Muscle layer of colon (tissue), 2 donors: ENCODE measurements at regions not wholly inside any gene's neighbourhood (a gene's known extent, or its start where the extent isn't known, plus 50 kb on each side); places are given as distances from the start of the nearest gene placed in this dataset.

Experiments
- H3K27ac ChIP-seq: one replicate; pipeline ENCODE4 v1.7.0; 2013; ENCODE audit warnings: low read depth, mild to moderate bottlenecking, low read length, moderate library complexity
- H3K27me3 ChIP-seq, 2 donors: one replicate each; pipeline ENCODE4 v1.7.0; 2013; ENCODE audit warnings: low read length in 2 of 2, mild to moderate bottlenecking in 2 of 2; ENCODE audit not compliant: insufficient read depth in 2 of 2, control insufficient read depth in 1 of 2
- H3K36me3 ChIP-seq: one replicate; pipeline ENCODE4 v1.7.0; 2013; ENCODE audit warnings: mild to moderate bottlenecking, low read length; ENCODE audit not compliant: insufficient read depth
- H3K4me1 ChIP-seq: one replicate; pipeline ENCODE4 v1.7.0; 2013; ENCODE audit warnings: mild to moderate bottlenecking, low read length; ENCODE audit not compliant: insufficient read depth
- H3K4me3 ChIP-seq, 2 donors: one replicate each; pipeline ENCODE4 v1.7.0; 2013; ENCODE audit warnings: low read length in 2 of 2, low read depth in 1 of 2, mild to moderate bottlenecking in 1 of 2, moderate library complexity in 1 of 2
- H3K9ac ChIP-seq: one replicate; pipeline ENCODE4 v1.7.0; 2013; ENCODE audit warnings: low read length
- H3K9me3 ChIP-seq: one replicate; pipeline ENCODE4 v1.7.0; 2013; ENCODE audit warnings: mild to moderate bottlenecking, low read length
- donor health status: abdominal sarcoma.
- donor health status: Adenocarcinoma of cecum.

DNA sequence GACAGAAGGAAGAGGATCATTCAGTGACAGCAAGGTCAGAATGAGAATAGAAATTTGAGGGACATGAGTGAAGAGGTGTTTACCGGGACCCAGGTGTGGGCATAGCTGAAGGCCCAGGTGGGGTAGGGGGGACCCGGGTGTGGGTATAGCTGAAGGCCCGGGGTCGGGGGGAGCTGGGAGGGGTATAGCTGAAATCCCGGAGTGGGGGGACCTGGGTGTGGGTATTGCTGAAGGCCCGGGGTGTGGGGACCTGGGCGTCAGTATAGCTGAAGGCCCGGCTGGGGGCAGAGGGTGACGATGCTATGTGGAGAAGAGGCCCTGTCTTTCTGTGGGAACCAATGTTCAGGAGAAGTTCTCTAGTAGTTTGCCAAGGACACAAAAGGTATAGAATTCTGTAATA lies 183.0 kb upstream of the PITRM1 start:
- no peaks in the 10 kb centered on the region for H3K9me3 ChIP-seq
- H3K4me1 ChIP-seq = peaks cover 15% of the 10 kb centered on the region
- no peak overlapping the region for H3K4me3 ChIP-seq
- no peaks in the 10 kb centered on the region for H3K36me3 ChIP-seq
- no peaks in the 10 kb centered on the region for H3K27me3 ChIP-seq
- no peak overlapping the region for H3K9ac ChIP-seq
- H3K27ac ChIP-seq = no peak overlapping the region

GRCh38 chr10:3354174-3354900 lies 181.8 kb upstream of the PITRM1 start:
- Histone ChIP-seq H3K27me3 (no peaks in the 10 kb centered on the region), H3K4me1 (peaks cover 15% of the 10 kb centered on the region), H3K27ac (no peak overlapping the region), H3K4me3 (no peak overlapping the region), H3K9me3 (no peaks in the 10 kb centered on the region), H3K36me3 (no peaks in the 10 kb centered on the region), H3K9ac (no peak overlapping the region)

GRCh38 chr10:3353235-3353634 lies 180.7 kb upstream of the PITRM1 start:
- Histone ChIP-seq H3K9ac (no peak overlapping the region), H3K4me1 (peaks cover 15% of the 10 kb centered on the region), H3K9me3 (no peaks in the 10 kb centered on the region), H3K36me3 (no peaks in the 10 kb centered on the region), H3K4me3 (no peak overlapping the region), H3K27me3 (no peaks in the 10 kb centered on the region), H3K27ac (no peak overlapping the region)

GRCh38 chr10:3350617-3351258 lies 178.2 kb upstream of the PITRM1 start:
- Histone ChIP-seq H3K27me3 (no peaks in the 10 kb centered on the region), H3K9ac (no peak overlapping the region), H3K4me3 (no peak overlapping the region), H3K4me1 (peaks cover 15% of the 10 kb centered on the region), H3K27ac (no peak overlapping the region), H3K9me3 (no peaks in the 10 kb centered on the region), H3K36me3 (no peaks in the 10 kb centered on the region)

DNA sequence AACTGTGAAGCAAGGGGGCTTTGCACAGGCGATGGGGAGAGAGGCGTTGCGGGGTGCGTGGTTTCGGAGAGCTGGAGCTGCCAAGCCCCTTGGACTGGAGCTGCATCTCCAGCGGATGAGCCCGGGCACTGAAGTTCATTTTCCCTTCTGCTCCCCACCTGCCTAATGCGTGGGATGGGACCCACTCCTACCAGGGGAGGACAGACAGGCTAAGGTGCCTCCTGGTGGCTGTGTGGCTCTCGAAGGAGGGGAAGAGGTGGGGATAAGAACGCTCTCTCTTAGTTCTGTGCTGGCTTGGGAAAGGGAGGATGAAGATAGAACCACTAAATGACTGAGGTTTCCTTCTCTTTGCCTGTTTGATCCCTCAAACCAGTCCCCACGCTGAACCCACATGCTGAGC lies 177.6 kb upstream of the PITRM1 start:
- H3K4me3 ChIP-seq = no peak overlapping the region
- H3K9me3 ChIP-seq = no peaks in the 10 kb centered on the region
- H3K9ac ChIP-seq = no peak overlapping the region
- no peak overlapping the region for H3K27ac ChIP-seq
- no peaks in the 10 kb centered on the region for H3K36me3 ChIP-seq
- H3K27me3 ChIP-seq = no peaks in the 10 kb centered on the region
- peaks cover 15% of the 10 kb centered on the region for H3K4me1 ChIP-seq

DNA sequence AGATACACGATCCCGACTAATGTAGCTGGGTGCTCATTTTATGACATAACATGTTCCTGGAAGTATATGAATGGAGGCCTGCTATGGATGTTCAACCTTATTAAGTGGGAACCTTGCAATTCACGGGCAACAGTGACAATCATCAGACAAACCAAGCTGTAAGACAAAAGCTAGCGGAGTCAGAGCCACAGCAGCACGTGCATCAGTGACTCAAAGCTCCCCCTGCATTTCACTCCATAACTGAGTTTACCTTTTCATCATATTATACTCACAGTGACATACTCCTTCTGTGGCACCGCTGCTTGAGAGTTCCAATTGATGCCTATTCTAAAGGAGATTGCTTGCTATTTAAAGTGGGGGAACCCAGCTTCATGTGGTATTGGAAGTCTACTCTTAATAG lies 176.0 kb upstream of the PITRM1 start:
- Histone ChIP-seq H3K27me3 (no peaks in the 10 kb centered on the region), H3K9me3 (no peaks in the 10 kb centered on the region), H3K4me1 (peaks cover 7% of the 10 kb centered on the region), H3K27ac (no peak overlapping the region), H3K36me3 (no peaks in the 10 kb centered on the region), H3K9ac (no peak overlapping the region), H3K4me3 (no peak overlapping the region)

DNA sequence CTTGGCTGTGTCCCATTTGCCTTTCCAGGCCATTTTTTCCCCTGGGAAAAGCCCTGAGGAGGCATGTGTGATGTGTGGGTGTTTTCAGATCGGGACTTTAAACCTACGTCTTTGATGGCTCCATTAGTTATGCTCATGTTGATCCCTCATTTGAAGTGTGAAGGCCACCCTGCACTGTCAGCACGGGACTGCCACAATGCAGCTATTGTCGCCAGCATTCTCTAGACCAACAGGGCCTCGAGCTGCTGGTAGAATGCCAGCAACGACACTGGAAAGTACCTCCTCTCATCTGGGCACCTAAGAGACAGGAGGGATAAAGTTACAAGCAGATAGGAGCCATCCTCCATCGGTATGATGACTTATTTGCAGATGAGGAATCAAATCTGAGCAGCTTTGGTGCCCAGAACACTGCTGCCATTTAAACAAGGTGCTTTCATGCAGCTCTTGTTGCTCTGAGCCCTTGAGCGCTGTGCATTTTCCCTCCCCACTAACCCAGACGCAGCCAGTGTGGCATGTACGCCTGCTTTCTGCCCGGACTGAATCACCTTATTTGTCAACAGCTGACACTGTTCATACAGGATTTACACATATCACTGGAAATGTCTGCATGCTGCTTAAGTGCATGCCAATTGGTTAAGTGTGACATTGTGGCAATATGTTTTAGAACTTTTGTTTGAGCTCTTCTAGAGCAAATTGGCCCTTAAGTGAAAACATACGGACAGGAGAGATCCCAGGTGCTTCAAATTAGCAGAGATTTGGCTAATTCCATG lies 175.0 kb upstream of the PITRM1 start:
- H3K4me3 ChIP-seq = no peak overlapping the region
- no peak overlapping the region for H3K9ac ChIP-seq
- no peaks in the 10 kb centered on the region for H3K9me3 ChIP-seq
- no peaks in the 10 kb centered on the region for H3K27me3 ChIP-seq
- no peaks in the 10 kb centered on the region for H3K36me3 ChIP-seq
- H3K27ac ChIP-seq = no peak overlapping the region
- H3K4me1 ChIP-seq = no peaks in the 10 kb centered on the region

- no peaks in the 10 kb centered on the region for H3K4me1 ChIP-seq
- H3K4me3 ChIP-seq = no peak overlapping the region
- no peaks in the 10 kb centered on the region for H3K36me3 ChIP-seq
- no peaks in the 10 kb centered on the region for H3K9me3 ChIP-seq
- no peak overlapping the region for H3K9ac ChIP-seq
- H3K27me3 ChIP-seq = no peaks in the 10 kb centered on the region
- no peak overlapping the region for H3K27ac ChIP-seq
These were observed 174.3 kb upstream of the PITRM1 start for GRCh38 chr10:3346851-3347250.

DNA sequence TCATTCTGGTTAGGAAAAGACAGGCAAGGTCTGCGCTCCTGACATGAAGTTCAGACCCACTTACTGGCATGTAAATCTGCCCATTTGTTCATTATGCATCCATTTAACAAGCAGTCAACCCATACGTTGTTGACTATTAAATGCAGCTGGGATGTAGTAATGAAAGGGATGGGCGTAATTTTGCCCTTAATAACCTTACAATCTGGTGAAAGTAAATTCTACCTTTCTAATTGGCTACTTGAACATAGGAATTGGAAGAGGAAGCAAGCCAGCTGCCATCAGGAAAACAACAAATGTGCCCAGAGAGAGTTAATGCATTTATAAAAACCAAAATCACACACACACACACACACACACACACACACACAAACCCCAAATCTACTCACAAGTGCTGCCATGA lies 170.2 kb upstream of the PITRM1 start:
- Histone ChIP-seq H3K27me3 (no peaks in the 10 kb centered on the region), H3K9ac (no peak overlapping the region), H3K4me3 (no peak overlapping the region), H3K4me1 (no peaks in the 10 kb centered on the region), H3K9me3 (no peaks in the 10 kb centered on the region), H3K36me3 (no peaks in the 10 kb centered on the region), H3K27ac (no peak overlapping the region)

DNA sequence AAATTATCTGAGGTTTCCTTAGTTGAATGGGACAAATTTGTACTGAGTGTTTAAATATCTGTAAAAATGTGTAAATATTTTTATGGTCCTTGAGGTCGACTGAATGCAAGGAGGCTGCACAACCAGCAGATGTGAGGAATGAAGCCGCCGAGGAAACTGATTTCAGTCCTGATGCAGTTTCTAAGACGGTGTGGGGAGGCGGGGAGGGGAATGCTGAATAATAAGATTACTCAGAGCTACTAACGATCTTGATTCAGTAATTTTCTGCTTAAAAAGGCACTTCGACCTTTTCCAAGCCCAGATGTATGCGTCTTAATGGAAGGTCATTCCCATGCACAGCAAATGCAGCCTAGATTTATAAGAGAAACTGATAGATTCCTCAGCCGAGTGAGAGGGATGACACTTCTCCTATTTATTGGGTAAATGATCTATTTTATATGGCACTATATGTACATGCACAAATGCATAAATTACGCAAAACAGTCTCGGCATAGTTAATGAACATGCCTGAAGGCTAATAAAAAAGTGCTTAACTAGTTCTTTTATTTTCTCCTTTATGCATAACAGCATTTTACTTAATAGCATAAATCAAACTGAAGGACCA lies 167.6 kb upstream of the PITRM1 start:
- H3K9me3 ChIP-seq = no peaks in the 10 kb centered on the region
- H3K4me1 ChIP-seq = no peaks in the 10 kb centered on the region
- H3K9ac ChIP-seq = no peak overlapping the region
- H3K27ac ChIP-seq = no peak overlapping the region
- H3K4me3 ChIP-seq = no peak overlapping the region
- H3K27me3 ChIP-seq = no peaks in the 10 kb centered on the region
- H3K36me3 ChIP-seq = no peaks in the 10 kb centered on the region

GRCh38 chr10:3339531-3339950 lies 167.0 kb upstream of the PITRM1 start:
- Histone ChIP-seq H3K9me3 (no peaks in the 10 kb centered on the region), H3K27ac (no peak overlapping the region), H3K27me3 (no peaks in the 10 kb centered on the region), H3K9ac (no peak overlapping the region), H3K4me1 (no peaks in the 10 kb centered on the region), H3K36me3 (no peaks in the 10 kb centered on the region), H3K4me3 (no peak overlapping the region)
